HFF-Myc (cell line): ENCODE measurements at regions not wholly inside any gene's neighbourhood (a gene's known extent, or its start where the extent isn't known, plus 50 kb on each side); places are given as distances from the start of the nearest gene placed in this dataset.

Experiments used
- DNase-seq: peaks from one replicate; pipeline ENCODE4 v3.0.0-alpha.2; 2011; ENCODE audit warnings: low read depth; ENCODE audit errors: extremely low read depth
- H3K4me3 ChIP-seq: replicated peaks from 2 replicates; pipeline ENCODE4 v1.5.1; 2011; ENCODE audit warnings: low read depth, mild to moderate bottlenecking, control low read depth, low read length
- CTCF ChIP-seq: IDR thresholded peaks from 2 replicates; pipeline ENCODE4 v1.5.1; 2012; ENCODE audit warnings: mild to moderate bottlenecking, low read depth, low read length, control low read depth; ENCODE audit errors: missing control alignments

DNA sequence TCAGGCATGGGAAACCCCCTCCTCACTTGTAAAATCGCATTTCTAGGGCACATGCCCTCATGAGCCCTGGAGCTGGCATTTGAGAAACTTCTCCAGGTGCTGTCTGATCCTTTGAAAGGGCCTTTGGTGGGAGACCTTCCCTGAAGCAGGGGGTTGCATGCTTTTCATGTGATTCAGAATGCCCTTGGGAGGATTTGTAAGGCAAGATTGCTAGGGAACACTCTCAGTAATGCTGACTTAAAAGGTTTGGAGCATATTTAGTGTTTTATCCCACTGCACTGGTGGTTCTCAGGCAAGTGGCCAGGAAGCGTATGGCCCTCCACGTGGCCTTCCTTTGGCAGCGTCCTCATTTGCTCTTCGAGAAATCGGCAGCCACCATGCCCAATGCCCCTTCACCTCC is 164.1 kb downstream of the ARRDC4 start:
- H3K4me3 ChIP-seq = no peak overlapping the region
- no peak for DNase-seq
- TF ChIP-seq CTCF = no peak

GRCh38 chr15:98126326-98127085 is 166.0 kb downstream of the ARRDC4 start:
- no peak overlapping the region for H3K4me3 ChIP-seq
- TF ChIP-seq CTCF = no peak
- DNase-seq = no peak

GRCh38 chr15:98127586-98127985 is 167.1 kb downstream of the ARRDC4 start:
- no peak for DNase-seq
- no peak for TF ChIP-seq CTCF
- H3K4me3 ChIP-seq = no peak overlapping the region

DNA sequence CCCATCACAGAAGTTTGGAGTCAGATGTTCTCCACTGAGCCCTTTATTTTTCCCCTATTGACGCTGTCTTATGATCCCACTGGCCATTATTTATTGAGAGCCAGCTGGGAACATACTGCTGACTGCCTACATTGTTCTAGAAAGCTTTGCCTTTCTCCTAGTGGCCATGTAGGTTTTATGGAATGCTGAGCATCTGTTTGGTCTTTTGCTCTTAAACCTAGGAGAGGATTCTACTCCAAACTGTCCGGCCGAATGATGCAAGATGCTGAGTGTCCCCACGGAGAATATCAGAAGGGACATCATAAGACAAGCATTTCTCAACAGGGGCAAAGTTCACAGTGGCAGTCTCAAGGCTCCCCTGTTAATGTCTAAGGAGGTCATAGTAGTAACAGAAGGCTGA is 171.4 kb downstream of the ARRDC4 start:
- H3K4me3 ChIP-seq = no peak overlapping the region
- TF ChIP-seq CTCF = no peak
- no peak for DNase-seq

DNA sequence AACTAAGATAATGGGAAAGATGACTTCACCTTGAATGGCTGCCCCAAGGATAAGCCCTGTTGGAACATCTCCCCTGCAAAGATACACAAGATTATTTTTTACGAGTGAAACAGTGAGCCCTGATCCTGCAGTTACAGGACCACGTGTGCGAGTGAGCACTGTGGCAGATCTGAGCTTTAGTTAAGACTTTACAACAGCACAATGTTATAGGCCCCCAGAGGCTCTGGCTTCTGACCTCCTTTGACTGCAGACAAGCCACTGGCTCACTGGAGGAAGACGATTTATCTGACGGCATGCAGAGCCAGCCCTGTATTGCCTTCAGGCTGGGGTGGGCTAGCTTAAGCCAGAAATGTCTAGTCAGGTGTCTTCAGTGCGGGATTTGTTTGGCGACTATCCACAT is 174.4 kb downstream of the ARRDC4 start:
- no peak overlapping the region for H3K4me3 ChIP-seq
- no peak for TF ChIP-seq CTCF
- no peak for DNase-seq

DNA sequence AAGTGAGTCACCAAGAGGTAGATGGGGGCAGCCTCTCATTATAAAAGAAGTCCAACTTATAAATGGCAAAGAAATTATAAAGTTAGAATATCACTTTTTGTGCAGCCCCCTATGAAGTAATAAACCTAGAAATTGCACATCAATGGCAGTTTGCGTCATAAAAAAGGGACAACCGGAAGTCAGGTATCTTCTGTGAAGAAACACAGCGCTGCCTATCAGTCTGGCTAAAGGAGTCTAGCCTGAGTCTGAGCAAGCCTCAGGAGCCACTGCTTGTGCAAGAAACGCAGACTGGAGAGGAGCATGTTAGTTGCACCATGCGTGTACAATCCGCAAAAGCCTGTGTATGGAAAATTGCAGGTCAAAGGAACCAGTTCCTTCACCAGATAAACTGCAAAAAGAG is 178.4 kb downstream of the ARRDC4 start:
- DNase-seq = no peak
- no peak overlapping the region for H3K4me3 ChIP-seq
- TF ChIP-seq CTCF = no peak

GRCh38 chr15:98139337-98139736 is 178.8 kb downstream of the ARRDC4 start:
- no peak overlapping the region for H3K4me3 ChIP-seq
- no peak for DNase-seq
- TF ChIP-seq CTCF = no peak
